Hepatocyte (in vitro differentiated cells): ENCODE measurements at regions not wholly inside any gene's neighbourhood (a gene's known extent, or its start where the extent isn't known, plus 50 kb on each side); places are given as distances from the start of the nearest gene placed in this dataset.

Source experiments
- CTCF ChIP-seq: fragments of 200-600 bp; sonication (generic); IDR thresholded peaks from 2 replicates; pipeline ENCODE4 v1.5.1; 2016; ENCODE audit warnings: antibody characterized with exemption, mild to moderate bottlenecking; ENCODE audit not compliant: poor library complexity
- EZH2phosphoT487 ChIP-seq: fragments of 200-600 bp; sonication (generic); IDR thresholded peaks from one replicate; pipeline ENCODE4 v1.6.1; 2018; ENCODE audit warnings: antibody characterized with exemption, mild to moderate bottlenecking, low read depth, moderate library complexity; ENCODE audit not compliant: unreplicated experiment, severe bottlenecking

- TF ChIP-seq CTCF (no peak), EZH2phosphoT487 (no peak)
These were observed 262.0 kb upstream of the TMPO start for GRCh38 chr12:98253207-98254037.
